OCI-LY1 (cell line): ENCODE measurements at regions not wholly inside any gene's neighbourhood (a gene's known extent, or its start where the extent isn't known, plus 50 kb on each side); places are given as distances from the start of the nearest gene placed in this dataset.

ENCODE experiments used
- H2AFZ ChIP-seq: fragments of 200-600 bp; sonication (generic), shearing (Covaris generic); 2 replicates; pipeline ENCODE4 v1.6.0; 2014; ENCODE audit warnings: antibody characterized with exemption, mild to moderate bottlenecking, low read length
- H3F3A ChIP-seq: fragments of 200-600 bp; sonication (generic), shearing (Covaris generic); 2 replicates; pipeline ENCODE4 v1.6.0; 2014; ENCODE audit warnings: mild to moderate bottlenecking, antibody characterized with exemption, low read length, moderate library complexity; ENCODE audit not compliant: insufficient read depth
- H3K27ac ChIP-seq: fragments of 200-600 bp; sonication (generic); 2 replicates; pipeline ENCODE4 v1.5.1; 2014; ENCODE audit warnings: low read length, mixed run types, mild to moderate bottlenecking, low read depth; ENCODE audit not compliant: poor library complexity, severe bottlenecking
- H3K27me3 ChIP-seq: fragments of 200-600 bp; sonication (generic); 2 replicates; pipeline ENCODE4 v1.6.0; 2014; ENCODE audit warnings: antibody characterized with exemption, mild to moderate bottlenecking, low read length, moderate library complexity; ENCODE audit not compliant: insufficient read depth
- H3K36me3 ChIP-seq: fragments of 200-600 bp; sonication (generic); 2 replicates; pipeline ENCODE4 v1.6.1; 2014; ENCODE audit warnings: mild to moderate bottlenecking, antibody characterized with exemption, low read length, moderate library complexity, mixed read lengths; ENCODE audit not compliant: insufficient read depth
- H3K4me1 ChIP-seq: fragments of 200-600 bp; sonication (generic); 2 replicates; pipeline ENCODE4 v1.5.1; 2014; ENCODE audit warnings: mild to moderate bottlenecking, low read length, moderate library complexity; ENCODE audit not compliant: insufficient read depth, severe bottlenecking
- H3K4me2 ChIP-seq: fragments of 200-600 bp; sonication (generic), shearing (Covaris generic); 2 replicates; pipeline ENCODE4 v1.6.1; 2014; ENCODE audit warnings: low read length
- H3K4me3 ChIP-seq: fragments of 200-600 bp; sonication (generic); 2 replicates; pipeline ENCODE4 v1.5.1; 2014; ENCODE audit warnings: low read length, low read depth, mild to moderate bottlenecking, mixed read lengths; ENCODE audit not compliant: poor library complexity, severe bottlenecking
- H3K79me2 ChIP-seq: fragments of 200-600 bp; shearing (Covaris generic); 2 replicates; pipeline ENCODE4 v1.6.1; 2016; ENCODE audit warnings: mixed run types, low read length, mixed read lengths; ENCODE audit not compliant: insufficient read depth
- H3K9ac ChIP-seq: fragments of 200-600 bp; sonication (generic), shearing (Covaris generic); 2 replicates; pipeline ENCODE4 v1.6.1; 2014; ENCODE audit warnings: mild to moderate bottlenecking, low read length, mixed read lengths
- H3K9me2 ChIP-seq: fragments of 200-600 bp; sonication (generic), shearing (Covaris generic); 2 replicates; pipeline ENCODE4 v1.6.1; 2014; ENCODE audit warnings: low read depth, mild to moderate bottlenecking, low read length, mixed read lengths
- H3K9me3 ChIP-seq: fragments of 200-600 bp; shearing (Covaris generic); 2 replicates; pipeline ENCODE4 v1.6.1; 2014; ENCODE audit warnings: low read length, mixed read lengths
- H4K20me1 ChIP-seq: fragments of 200-600 bp; sonication (generic), shearing (Covaris generic); 2 replicates; pipeline ENCODE4 v1.6.0; 2016; ENCODE audit warnings: mild to moderate bottlenecking, low read length; ENCODE audit not compliant: insufficient read depth
- CTCF ChIP-seq: fragments of 200-600 bp; sonication (generic), shearing (Covaris generic); IDR thresholded peaks from 2 replicates; pipeline ENCODE4 v1.5.1; 2017; ENCODE audit warnings: mild to moderate bottlenecking, antibody characterized with exemption, low read length, moderate library complexity, mixed read lengths
- EZH2 ChIP-seq: fragments of 200-600 bp; sonication (generic), shearing (Covaris generic); IDR thresholded peaks from 2 replicates; pipeline ENCODE4 v1.8.0; 2017; ENCODE audit warnings: borderline replicate concordance, mixed run types, mild to moderate bottlenecking, antibody characterized with exemption, low read length, moderate library complexity, mixed read lengths

- no peaks in the 10 kb centered on the region for H4K20me1 ChIP-seq
- H2AFZ ChIP-seq, result no peak overlapping the region
- H3K27me3 ChIP-seq, result no peaks in the 10 kb centered on the region
- no peaks in the 10 kb centered on the region for H3K36me3 ChIP-seq
- H3F3A ChIP-seq, result no peaks in the 10 kb centered on the region
- H3K4me1 ChIP-seq, result no peaks in the 10 kb centered on the region
- H3K27ac ChIP-seq, result no peak overlapping the region
- H3K4me2 ChIP-seq, result no peak overlapping the region
- H3K4me3 ChIP-seq, result no peak overlapping the region
- no peak overlapping the region for H3K9ac ChIP-seq
- H3K9me3 ChIP-seq, result no peaks in the 10 kb centered on the region
- no peaks in the 10 kb centered on the region for H3K79me2 ChIP-seq
- TF ChIP-seq EZH2 (no peak), CTCF (no peak)
- H3K9me2 ChIP-seq, result no peaks in the 10 kb centered on the region
Measured at GRCh38 chr21:21740207-21740606, 742.0 kb downstream of the NCAM2 start.

- no peak for TF ChIP-seq EZH2
- TF ChIP-seq CTCF, result no peak
- Histone ChIP-seq H3K27ac (no peak overlapping the region), H3K4me1 (no peaks in the 10 kb centered on the region), H3K36me3 (no peaks in the 10 kb centered on the region), H3K79me2 (no peaks in the 10 kb centered on the region), H4K20me1 (no peaks in the 10 kb centered on the region), H2AFZ (no peak overlapping the region), H3K9me2 (no peaks in the 10 kb centered on the region), H3K4me3 (no peak overlapping the region), H3K27me3 (no peaks in the 10 kb centered on the region), H3F3A (no peaks in the 10 kb centered on the region), H3K4me2 (no peak overlapping the region), H3K9me3 (no peaks in the 10 kb centered on the region), H3K9ac (no peak overlapping the region)
Measured at GRCh38 chr21:21750124-21750825, 752.1 kb downstream of the NCAM2 start.

DNA sequence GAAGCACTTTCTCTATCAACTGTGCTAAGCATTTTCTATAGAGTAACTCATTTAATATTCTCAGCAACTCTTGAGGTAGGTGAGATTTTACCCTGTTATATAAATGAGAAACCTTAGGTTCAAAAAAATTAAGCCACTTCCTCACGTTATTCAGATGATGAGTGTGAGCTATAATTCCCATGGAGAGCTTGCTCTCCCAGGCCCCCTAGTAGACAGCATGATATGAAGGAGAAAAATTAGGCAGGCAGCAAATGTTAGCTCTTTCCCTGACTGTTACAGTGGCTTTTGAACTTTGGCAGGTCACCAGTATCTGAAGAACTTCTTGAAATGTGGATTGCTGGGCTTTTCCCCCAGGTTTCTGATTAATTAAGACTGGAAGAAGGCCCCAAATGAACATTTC, 753.1 kb downstream of the NCAM2 start:
- Histone ChIP-seq H3K9ac (no peak overlapping the region), H3K9me3 (no peaks in the 10 kb centered on the region), H3K4me1 (no peaks in the 10 kb centered on the region), H3K36me3 (no peaks in the 10 kb centered on the region), H3K27me3 (no peaks in the 10 kb centered on the region), H3K9me2 (no peaks in the 10 kb centered on the region), H3K4me2 (no peak overlapping the region), H3K4me3 (no peak overlapping the region), H2AFZ (no peak overlapping the region), H3F3A (no peaks in the 10 kb centered on the region), H3K79me2 (no peaks in the 10 kb centered on the region), H4K20me1 (no peaks in the 10 kb centered on the region), H3K27ac (no peak overlapping the region)
- TF ChIP-seq CTCF (no peak), EZH2 (no peak)
